ENCODE measurements at regions not wholly inside any gene's neighbourhood (a gene's known extent, or its start where the extent isn't known, plus 50 kb on each side); places are given as distances from the start of the nearest gene placed in this dataset.

DNA sequence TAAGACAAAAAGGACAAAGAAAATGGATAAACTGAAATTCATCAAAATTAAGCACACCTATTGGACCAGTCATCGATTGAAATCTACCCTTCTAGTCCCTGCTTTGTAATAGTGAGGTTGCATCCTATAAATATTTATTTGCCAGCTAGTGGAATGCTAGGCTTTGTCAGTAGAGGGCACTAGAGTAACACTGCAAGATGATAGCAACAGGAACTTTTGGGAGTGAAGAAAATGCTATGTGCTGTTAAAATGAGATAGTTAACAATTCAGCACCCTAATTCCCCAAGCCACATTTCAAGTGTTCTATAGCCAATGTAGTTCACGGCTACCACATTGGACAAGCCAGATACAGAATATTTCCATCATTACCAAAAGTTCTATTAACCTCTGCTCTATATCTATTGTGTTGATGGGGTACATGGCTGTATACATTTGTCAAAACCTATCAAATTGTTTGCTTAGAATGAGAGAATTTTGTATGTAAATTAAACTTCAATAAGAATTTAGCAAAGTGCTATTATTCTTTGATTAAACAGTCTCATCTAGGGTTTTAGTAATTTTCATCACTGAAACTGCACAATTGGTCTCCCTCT, 69.8 kb downstream of the LSMEM1 start:
- no peak for TF ChIP-seq EZH2 (IDR thresholded peaks at IDR 0.05; ENCODE audit: low read length, missing control alignments)
- TF ChIP-seq, protein P1, sequence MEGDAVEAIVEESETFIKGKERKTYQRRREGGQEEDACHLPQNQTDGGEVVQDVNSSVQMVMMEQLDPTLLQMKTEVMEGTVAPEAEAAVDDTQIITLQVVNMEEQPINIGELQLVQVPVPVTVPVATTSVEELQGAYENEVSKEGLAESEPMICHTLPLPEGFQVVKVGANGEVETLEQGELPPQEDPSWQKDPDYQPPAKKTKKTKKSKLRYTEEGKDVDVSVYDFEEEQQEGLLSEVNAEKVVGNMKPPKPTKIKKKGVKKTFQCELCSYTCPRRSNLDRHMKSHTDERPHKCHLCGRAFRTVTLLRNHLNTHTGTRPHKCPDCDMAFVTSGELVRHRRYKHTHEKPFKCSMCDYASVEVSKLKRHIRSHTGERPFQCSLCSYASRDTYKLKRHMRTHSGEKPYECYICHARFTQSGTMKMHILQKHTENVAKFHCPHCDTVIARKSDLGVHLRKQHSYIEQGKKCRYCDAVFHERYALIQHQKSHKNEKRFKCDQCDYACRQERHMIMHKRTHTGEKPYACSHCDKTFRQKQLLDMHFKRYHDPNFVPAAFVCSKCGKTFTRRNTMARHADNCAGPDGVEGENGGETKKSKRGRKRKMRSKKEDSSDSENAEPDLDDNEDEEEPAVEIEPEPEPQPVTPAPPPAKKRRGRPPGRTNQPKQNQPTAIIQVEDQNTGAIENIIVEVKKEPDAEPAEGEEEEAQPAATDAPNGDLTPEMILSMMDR (conservative IDR thresholded peaks at IDR 0.05 in 1 of 2, IDR thresholded peaks at IDR 0.05 in 1 of 2; ENCODE audit: low read depth in 1 of 2, low read length in 2 of 2) = peak; percentile 98

Data from fibroblast of lung (primary cell).